GM21367 (cell line): ENCODE measurements at regions not wholly inside any gene's neighbourhood (a gene's known extent, or its start where the extent isn't known, plus 50 kb on each side); places are given as distances from the start of the nearest gene placed in this dataset.
"Not testable (repeated sequence)": the region's sequence is repeated elsewhere in the genome, so short reads cannot be mapped to it uniquely, and the experiment has no call there.

Source experiments
- ATAC-seq: cut with Tn5 transposase; IDR thresholded peaks from one replicate; pipeline ENCODE4 v1.9.1; 2021; ENCODE audit not compliant: unreplicated experiment

DNA sequence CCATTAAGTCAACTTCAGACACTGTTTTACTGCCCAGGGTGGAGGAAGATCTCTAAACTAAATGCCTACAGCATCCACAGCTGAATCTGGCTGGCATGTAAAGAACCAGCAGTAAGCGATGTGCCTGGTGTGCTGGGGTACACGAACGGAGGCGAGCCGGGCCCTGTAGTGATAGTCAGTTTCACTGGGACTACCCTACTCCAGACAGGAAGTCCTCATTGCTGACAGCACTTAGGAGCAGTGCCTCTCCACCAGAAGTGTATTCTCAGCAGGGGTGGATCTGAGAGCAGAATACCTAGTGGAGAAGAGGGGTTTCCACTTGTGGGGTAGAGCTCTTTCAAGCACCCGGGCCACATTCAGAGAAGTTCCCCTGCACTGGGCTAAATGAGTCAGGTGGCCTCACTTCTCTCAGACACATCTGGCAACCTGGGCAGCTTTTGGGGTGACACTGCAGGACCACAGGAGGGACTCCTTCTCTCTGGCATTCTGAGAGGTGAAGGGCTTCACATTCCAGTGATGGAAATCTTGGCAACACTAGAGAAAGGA, 290.3 kb upstream of the PLGLB1 start:
- ATAC-seq = not testable (repeated sequence)

GRCh38 chr2:87314622-87315021, 293.0 kb upstream of the PLGLB1 start:
- ATAC-seq = not testable (repeated sequence)

GRCh38 chr2:87315183-87315902, 293.7 kb upstream of the PLGLB1 start:
- not testable (repeated sequence) for ATAC-seq

DNA sequence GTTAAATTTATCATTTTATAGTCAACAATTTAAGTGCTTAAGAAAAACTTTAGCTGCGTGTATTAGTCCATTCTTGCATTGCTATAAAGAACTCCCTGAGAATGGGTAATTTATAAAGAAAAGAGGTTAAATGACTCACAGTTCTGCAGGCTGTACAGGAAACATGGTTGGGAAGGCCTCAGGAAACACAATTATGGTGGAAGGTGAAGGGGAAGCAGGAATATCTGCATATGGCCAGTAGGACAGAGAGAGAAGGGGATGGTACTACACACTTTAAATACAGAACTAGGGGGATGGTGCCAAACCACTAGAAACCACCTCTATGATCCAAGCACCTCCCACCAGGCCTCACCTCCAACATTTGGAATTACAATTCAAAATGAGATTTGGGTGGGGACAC, 295.5 kb upstream of the PLGLB1 start:
- not testable (repeated sequence) for ATAC-seq

DNA sequence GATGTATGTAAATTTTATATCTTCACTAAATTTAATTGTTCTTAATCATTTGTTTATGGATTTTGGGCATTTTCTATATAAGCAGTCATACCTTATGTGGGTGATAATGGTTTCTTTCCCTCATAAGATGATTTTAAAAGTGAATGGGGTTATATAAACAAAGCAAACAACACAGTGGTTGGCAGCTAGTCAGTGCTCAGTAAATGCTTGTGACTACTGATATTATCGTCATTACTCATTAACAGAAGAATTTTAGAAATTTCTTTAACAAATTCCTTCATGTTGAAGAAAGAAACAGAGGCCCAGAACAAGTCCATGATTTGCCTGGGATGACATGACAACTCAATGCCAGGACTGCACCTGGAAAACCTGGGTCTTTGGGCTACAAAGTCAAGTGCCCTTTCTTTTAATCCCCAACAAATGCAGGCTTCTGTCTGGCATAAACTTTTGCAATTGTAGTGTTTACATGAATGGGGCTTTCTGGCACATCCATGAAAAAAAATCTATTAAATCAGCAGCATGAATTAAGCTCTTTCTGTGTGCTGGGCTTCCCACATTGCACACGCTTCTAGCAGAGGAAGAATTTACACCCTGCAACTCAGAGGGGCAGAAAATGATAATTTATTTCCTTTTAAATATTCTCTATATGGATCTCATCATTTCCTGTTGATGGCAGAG, 297.3 kb upstream of the PLGLB1 start:
- not testable (repeated sequence) for ATAC-seq

GRCh38 chr2:87319705-87320104, 298.1 kb upstream of the PLGLB1 start:
- ATAC-seq = not testable (repeated sequence)

- not testable (repeated sequence) for ATAC-seq
Observed at GRCh38 chr2:87321201-87321600, 299.6 kb upstream of the PLGLB1 start.

DNA sequence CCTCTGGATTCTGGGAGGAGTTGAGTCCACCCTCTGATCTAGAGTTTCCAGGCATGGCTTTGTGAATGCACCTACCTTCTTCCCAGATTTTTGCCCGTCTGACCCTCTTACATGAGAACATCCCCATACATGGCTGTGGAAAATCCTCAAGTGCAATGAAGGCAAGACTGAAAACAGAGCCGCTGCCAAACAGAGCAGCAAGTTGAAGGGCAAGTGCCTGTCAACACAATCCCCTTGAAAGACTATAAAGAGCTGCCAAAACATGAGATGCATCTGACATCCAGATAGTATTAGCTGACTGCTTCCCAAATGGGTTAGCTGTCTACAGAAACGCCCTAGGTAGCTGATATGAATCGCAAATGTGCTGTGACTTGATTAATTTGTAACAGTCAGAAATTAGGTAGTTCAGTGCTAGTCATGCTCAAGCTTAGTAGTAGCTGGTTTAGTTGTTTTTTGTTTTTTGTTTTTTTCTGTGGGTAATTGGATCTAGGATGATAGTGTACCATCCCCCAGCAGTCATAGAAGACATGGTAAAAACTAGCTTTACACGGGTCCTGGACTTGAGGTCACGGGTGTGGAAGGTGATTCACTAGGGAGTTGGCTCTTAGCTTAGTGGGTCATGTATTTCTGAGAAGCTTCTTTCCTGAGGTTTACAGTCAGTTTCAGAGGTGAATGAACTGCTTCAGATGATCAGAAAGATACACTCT, 302.8 kb upstream of the PLGLB1 start:
- not testable (repeated sequence) for ATAC-seq

GRCh38 chr2:87325042-87325910, 303.6 kb upstream of the PLGLB1 start:
- not testable (repeated sequence) for ATAC-seq

DNA sequence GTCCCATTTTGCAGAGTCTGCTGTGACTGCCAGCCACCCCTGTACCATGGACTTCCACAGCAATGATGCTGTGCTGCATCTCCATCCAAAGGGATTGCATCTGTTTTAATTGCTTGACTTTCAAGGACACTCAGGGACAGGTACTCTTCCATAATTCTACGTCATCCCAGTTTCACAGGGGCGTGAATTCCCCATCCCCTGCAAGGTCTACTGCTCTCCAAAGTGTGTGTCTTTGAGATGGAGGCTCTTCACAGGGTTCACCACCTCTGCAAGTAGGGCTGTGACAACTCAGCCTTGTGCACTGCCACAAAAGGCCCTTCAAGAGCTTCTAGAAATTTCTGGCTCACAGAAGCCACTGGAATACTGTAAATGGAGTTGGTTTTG, 304.3 kb upstream of the PLGLB1 start:
- ATAC-seq = not testable (repeated sequence)

- not testable (repeated sequence) for ATAC-seq
Observed at GRCh38 chr2:87326754-87327153, 305.1 kb upstream of the PLGLB1 start.

DNA sequence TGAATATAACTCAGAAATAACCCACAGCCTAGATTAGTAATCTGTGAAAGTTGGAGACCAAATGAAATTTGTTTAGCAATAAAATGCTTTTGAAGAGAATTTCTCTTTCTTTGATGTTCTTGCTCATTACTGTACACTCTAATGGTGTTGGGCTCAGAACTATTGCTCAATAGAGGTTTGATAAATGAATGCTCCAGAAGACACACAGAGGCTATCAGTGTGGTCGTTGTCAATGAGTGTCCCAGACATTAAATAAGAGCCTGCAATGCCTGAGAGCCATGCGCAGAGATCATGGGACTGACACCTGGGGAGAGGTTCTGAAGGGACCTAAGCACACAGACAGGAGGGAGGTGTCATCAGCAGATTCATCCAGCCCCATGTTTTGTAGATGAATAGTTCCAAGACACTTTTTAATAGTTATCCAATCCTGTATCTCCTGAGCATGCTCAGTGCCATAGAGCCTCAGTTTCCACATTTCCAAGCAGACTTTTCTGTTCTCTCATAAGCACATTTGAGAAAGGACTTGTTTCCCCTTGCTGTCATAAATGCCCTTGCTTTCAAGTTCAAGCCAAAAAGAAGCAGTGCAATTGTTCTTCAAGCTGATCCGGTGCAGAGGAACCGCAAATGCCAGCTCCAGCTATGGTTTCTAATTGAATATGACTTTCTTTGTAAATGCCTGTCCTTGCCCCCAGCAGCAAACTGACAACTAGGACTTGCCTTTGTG, 306.2 kb upstream of the PLGLB1 start:
- not testable (repeated sequence) for ATAC-seq

DNA sequence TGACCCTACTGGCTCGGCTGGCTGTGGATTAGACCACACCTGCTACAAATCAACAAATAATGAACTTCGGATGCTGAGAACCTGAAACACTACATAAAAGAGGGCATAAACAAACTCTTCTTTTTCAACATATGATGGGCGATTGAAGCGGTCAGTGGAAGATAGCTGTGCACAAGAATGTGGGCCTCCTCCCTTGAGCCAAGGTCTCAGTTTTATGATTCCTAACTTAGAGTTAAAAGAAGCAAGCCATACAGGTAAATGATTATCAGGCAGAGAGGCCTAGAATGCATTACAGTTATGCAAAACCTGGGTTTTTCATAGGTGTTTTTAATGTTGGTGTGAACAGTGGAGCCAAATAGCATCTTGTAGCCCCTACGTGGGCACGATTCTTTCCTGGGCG, 307.9 kb upstream of the PLGLB1 start:
- not testable (repeated sequence) for ATAC-seq

- ATAC-seq = not testable (repeated sequence)
Observed at GRCh38 chr2:87330486-87330885, 308.8 kb upstream of the PLGLB1 start.

DNA sequence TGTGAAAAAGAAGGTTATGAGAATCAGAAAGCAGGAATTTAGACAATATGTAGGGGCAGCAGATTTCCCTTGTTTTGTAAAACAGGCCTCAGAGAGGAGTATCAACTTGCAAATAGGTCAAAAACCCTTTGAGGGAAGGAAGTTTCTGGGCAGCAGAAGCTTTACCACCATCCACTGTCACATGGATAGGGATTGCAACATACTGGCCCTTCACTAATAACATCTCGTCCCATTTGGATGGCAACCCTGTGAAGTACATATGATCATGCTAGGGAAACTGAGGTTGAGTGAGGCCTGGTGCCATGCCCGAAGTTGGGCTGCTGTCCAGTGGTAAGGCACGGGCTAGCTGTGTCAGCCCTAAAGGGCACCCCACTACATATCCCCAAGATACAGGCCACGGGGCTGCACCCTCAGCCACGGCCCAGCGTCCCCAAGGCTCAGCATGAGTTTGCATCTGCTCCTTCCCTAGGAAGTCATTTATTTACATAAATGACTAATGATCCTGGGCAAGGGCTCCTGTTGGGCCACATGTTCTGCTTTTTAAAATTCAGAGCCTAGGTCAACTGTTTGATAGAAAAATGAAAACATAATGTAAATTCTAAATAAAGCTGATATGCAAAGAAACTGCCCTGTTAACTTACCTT, 310.4 kb upstream of the PLGLB1 start:
- ATAC-seq = not testable (repeated sequence)

DNA sequence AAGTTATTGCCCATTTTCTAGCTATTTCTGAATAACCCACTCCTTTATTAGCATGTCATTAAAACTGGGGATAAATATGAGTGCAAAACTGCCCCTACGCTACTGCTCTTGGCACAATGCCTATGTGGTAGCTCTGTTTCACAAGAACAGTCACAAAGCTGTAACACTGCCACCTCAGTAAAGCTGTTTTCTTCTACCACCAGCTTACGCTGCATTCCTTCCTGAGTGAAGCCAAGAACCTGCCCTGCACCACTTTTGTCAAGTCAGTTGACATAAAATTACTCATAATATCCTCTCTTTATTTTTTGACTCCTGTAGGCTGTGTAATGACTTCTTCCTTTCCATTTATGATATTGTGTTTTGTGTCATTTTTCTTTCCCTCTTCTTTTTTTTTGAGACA, 313.2 kb upstream of the PLGLB1 start:
- ATAC-seq = not testable (repeated sequence)

GRCh38 chr2:87338998-87339397, 317.4 kb upstream of the PLGLB1 start:
- ATAC-seq = not testable (repeated sequence)

DNA sequence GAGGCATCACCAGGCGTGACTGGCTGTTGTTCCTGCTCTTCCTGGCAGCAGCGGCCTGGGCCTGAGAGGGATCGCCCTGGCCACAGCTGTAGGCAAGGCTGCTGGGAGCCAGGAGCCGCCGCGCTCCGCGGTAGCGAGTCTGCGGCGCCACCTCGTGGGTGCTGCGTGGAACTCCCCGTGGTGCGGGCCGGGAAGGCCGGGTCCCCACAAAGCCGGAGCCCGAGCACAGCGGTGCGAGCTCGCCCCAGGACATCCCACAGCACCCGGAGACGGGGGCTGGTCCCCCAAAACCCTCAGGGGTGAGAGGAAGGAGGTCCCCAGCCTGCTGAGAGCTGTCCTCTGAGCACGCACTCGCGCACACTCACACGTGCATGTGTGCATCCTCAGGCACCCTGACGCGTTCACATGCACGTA, 320.0 kb upstream of the PLGLB1 start:
- not testable (repeated sequence) for ATAC-seq

GRCh38 chr2:87342175-87342574, 320.5 kb upstream of the PLGLB1 start:
- not testable (repeated sequence) for ATAC-seq
